ENCODE measurements at regions not wholly inside any gene's neighbourhood (a gene's known extent, or its start where the extent isn't known, plus 50 kb on each side); places are given as distances from the start of the nearest gene placed in this dataset.
"Not testable (repeated sequence)": the region's sequence is repeated elsewhere in the genome, so short reads cannot be mapped to it uniquely, and the experiment has no call there.

DNA sequence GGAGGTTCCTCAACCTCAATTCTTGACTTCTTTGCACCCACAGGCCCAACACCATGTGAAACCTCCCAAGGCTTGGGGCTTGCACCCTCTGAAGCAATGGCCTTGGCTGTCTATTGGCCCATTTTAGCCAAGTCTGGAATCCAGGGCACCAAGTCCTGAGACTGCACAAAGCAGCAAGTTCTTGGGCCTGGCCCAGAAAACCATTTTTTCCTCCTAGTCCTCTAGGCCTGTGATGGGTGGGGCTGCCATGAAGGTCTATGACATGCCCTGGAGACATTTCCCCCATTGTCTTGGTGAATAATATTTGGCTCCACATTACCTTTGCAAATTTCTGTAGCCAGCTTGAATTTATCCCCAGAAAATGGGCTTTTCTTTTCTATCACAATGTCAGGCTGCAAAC is 849.6 kb upstream of the MANEA start:
- no peak overlapping the region for H3K4me3 ChIP-seq
- no peaks in the 10 kb centered on the region for H3K9me3 ChIP-seq
- TF ChIP-seq, protein P1, sequence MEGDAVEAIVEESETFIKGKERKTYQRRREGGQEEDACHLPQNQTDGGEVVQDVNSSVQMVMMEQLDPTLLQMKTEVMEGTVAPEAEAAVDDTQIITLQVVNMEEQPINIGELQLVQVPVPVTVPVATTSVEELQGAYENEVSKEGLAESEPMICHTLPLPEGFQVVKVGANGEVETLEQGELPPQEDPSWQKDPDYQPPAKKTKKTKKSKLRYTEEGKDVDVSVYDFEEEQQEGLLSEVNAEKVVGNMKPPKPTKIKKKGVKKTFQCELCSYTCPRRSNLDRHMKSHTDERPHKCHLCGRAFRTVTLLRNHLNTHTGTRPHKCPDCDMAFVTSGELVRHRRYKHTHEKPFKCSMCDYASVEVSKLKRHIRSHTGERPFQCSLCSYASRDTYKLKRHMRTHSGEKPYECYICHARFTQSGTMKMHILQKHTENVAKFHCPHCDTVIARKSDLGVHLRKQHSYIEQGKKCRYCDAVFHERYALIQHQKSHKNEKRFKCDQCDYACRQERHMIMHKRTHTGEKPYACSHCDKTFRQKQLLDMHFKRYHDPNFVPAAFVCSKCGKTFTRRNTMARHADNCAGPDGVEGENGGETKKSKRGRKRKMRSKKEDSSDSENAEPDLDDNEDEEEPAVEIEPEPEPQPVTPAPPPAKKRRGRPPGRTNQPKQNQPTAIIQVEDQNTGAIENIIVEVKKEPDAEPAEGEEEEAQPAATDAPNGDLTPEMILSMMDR (IDR thresholded peaks at IDR 0.05) = no peak
- TF ChIP-seq POLR2A (IDR thresholded peaks at IDR 0.05) = no peak
- no peak overlapping the region for H3K27ac ChIP-seq
- H3K36me3 ChIP-seq (ENCODE audit: low read depth, missing control alignments) = no peaks in the 10 kb centered on the region
- no peak for DNase-seq
- no peaks in the 10 kb centered on the region for H3K4me1 ChIP-seq
- intact Hi-C loops (cut with DNase I; ENCODE audit: low total_unique reads) = no loop called here
- no peaks in the 10 kb centered on the region for H3K27me3 ChIP-seq

DNA sequence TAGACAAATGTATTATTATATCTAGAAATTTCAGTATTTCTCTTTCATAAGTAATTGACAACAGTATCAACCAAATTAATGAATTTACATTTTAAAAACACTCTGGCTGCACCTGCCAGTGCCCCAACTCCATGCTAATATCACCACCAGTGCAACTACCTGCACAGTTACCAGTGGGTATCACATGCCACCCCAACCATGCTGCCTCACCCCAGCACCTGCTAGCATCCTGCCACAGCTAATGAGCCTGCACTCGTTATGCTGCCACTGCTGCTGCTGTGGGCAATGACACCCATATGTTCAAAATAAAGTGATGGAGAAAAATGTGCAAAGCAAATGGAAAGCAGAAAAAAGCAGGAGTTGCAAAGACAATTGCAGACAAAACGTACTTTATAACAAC is 855.9 kb upstream of the MANEA start:
- WGBS, 2 donors = 71 to 73% methylated on average over 2 of the region's 2 CpGs
- no peaks in the 10 kb centered on the region for H3K4me1 ChIP-seq
- H3K4me3 ChIP-seq = no peak overlapping the region
- intact Hi-C loops (cut with DNase I; ENCODE audit: low total_unique reads) = no loop called here
- no peaks in the 10 kb centered on the region for H3K27me3 ChIP-seq
- DNase-seq = no peak
- no peaks in the 10 kb centered on the region for H3K9me3 ChIP-seq
- TF ChIP-seq POLR2A (IDR thresholded peaks at IDR 0.05) = no peak
- TF ChIP-seq, protein P1 (IDR thresholded peaks at IDR 0.05) = no peak
- H3K36me3 ChIP-seq (ENCODE audit: low read depth, missing control alignments) = no peaks in the 10 kb centered on the region
- H3K27ac ChIP-seq = no peak overlapping the region

DNA sequence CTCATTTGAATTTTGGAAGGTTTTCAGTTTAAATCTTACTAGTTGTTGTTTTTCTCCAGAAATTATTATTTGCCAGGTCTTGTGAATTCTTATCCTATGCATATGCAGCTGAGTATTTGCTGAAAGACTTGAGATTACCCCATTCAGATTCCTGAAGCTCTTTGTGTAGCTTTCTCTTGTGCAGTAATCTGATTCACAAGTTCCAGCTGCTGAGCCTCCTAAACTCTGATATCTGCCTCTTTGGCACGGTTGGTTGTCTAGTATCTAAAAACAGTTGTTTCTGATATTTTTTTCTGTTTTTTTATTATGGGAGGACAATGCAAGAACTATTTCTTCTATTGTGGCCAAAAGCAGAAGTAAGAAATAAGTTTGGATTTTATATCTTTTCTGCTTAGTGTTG is 863.9 kb upstream of the MANEA start:
- Histone ChIP-seq H3K4me3 (no peak overlapping the region), H3K36me3 (ENCODE audit: low read depth, missing control alignments) (no peaks in the 10 kb centered on the region), H3K9me3 (no peaks in the 10 kb centered on the region), H3K4me1 (no peaks in the 10 kb centered on the region), H3K27me3 (no peaks in the 10 kb centered on the region), H3K27ac (no peak overlapping the region)
- WGBS, 2 donors = 31 to 60% methylated on average over 1 of the region's 1 CpG
- no peak for DNase-seq
- TF ChIP-seq, protein P1 (IDR thresholded peaks at IDR 0.05) = no peak
- no peak for TF ChIP-seq POLR2A (IDR thresholded peaks at IDR 0.05)
- intact Hi-C loops (cut with DNase I; ENCODE audit: low total_unique reads) = no loop called here

DNA sequence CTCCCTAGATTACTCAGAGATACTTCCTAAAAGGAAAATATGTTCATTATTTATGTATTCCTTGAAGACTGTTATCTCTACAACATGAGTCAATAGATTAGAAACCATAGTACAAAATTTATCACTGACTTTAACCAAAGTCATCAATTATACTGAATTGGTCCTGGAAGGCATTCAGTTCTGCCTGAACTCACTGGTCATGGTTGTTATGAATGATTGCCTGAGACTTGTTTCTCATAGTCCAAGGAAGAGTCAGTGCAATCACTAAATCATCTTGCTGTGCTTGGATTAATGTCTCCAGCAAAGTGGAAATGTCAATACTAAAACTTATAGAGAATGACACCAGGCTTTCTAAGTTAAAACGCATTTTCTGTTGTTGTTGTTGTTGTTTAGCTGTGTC is 878.6 kb upstream of the MANEA start:
- H3K4me1 ChIP-seq = no peaks in the 10 kb centered on the region
- H3K4me3 ChIP-seq = no peak overlapping the region
- DNase-seq = no peak
- H3K27me3 ChIP-seq = no peaks in the 10 kb centered on the region
- H3K9me3 ChIP-seq = no peaks in the 10 kb centered on the region
- 44 to 50% methylated on average over 1 of the region's 1 CpG for WGBS, 2 donors
- H3K27ac ChIP-seq = no peak overlapping the region
- H3K36me3 ChIP-seq (ENCODE audit: low read depth, missing control alignments) = no peaks in the 10 kb centered on the region
- TF ChIP-seq, protein P1 (IDR thresholded peaks at IDR 0.05) = no peak
- TF ChIP-seq POLR2A (IDR thresholded peaks at IDR 0.05) = no peak
- intact Hi-C loops (cut with DNase I; ENCODE audit: low total_unique reads) = no loop called here

DNA sequence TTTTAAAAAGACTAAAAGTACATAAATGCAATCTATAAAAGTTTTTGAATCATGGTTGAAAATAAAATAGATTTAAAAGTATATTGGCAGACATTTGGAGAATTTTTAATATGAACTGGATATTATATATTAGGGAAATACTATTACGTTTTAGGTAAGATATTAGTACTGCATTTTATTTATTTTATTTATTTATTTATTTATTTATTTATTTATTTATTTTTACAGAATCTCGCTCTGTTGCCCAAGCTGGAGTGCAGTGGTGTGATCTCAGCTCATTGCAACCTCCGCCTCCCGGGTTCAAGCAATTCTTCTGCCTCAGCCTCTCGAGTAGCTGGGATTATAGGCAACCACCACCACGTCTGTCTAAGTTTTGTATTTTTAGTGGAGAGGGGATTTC is 890.1 kb upstream of the MANEA start:
- H3K27ac ChIP-seq; DNase-seq; H3K4me1 ChIP-seq; H3K27me3 ChIP-seq; intact Hi-C loops (cut with DNase I; ENCODE audit: low total_unique reads); H3K36me3 ChIP-seq (ENCODE audit: low read depth, missing control alignments); H3K9me3 ChIP-seq: not testable (repeated sequence)
- peak overlapping the region in 1 of 2 donors; percentile 23 for H3K4me3 ChIP-seq
- WGBS, 2 donors = 66 to 83% methylated on average over 6 of the region's 6 CpGs
